Transverse colon (tissue), 3 donors: ENCODE measurements at regions not wholly inside any gene's neighbourhood (a gene's known extent, or its start where the extent isn't known, plus 50 kb on each side); places are given as distances from the start of the nearest gene placed in this dataset.

Source experiments
- EP300 ChIP-seq: sonication (generic); formaldehyde crosslinking; IDR thresholded peaks from one replicate; pipeline ENCODE4 v1.6.1; 2017; ENCODE audit warnings: antibody characterized with exemption, low read depth
- POLR2A ChIP-seq: fragments of 450-650 bp; IDR thresholded peaks from one replicate; pipeline ENCODE4 v1.6.1; 2016; ENCODE audit warnings: antibody characterized with exemption, mild to moderate bottlenecking, moderate library complexity
- POLR2AphosphoS5 ChIP-seq, 3 donors: sonication (generic); formaldehyde crosslinking; IDR thresholded peaks; one replicate each; pipeline ENCODE4 v1.6.1; 2016; ENCODE audit warnings: antibody characterized with exemption in 3 of 3

GRCh38 chr18:64620971-64621560 lies 472.2 kb upstream of the LINC00305 start:
- no peak for TF ChIP-seq EP300
- TF ChIP-seq POLR2A, result no peak
- TF ChIP-seq POLR2AphosphoS5 (IDR thresholded peaks at IDR 0.05), result no peak
